ENCODE measurements at regions not wholly inside any gene's neighbourhood (a gene's known extent, or its start where the extent isn't known, plus 50 kb on each side); places are given as distances from the start of the nearest gene placed in this dataset.

GRCh38 chr18:2376707-2377106, 194.6 kb downstream of the METTL4 start:
- DNase-seq (ENCODE audit: low read depth): no peak
- no peak overlapping the region for H3K4me3 ChIP-seq (ENCODE audit: low read depth, low read length)
- no peak for TF ChIP-seq CTCF (conservative IDR thresholded peaks at IDR 0.05; ENCODE audit: low read depth, low read length)

- no peak overlapping the region for H3K4me3 ChIP-seq (ENCODE audit: low read depth, low read length)
- DNase-seq (ENCODE audit: low read depth): no peak
- TF ChIP-seq CTCF (conservative IDR thresholded peaks at IDR 0.05; ENCODE audit: low read depth, low read length): no peak
Observed at GRCh38 chr18:2380101-2380500, 191.2 kb downstream of the METTL4 start.

GRCh38 chr18:2381539-2381938, 189.8 kb downstream of the METTL4 start:
- no peak overlapping the region for H3K4me3 ChIP-seq (ENCODE audit: low read depth, low read length)
- no peak for DNase-seq (ENCODE audit: low read depth)
- no peak for TF ChIP-seq CTCF (conservative IDR thresholded peaks at IDR 0.05; ENCODE audit: low read depth, low read length)

- no peak for DNase-seq (ENCODE audit: low read depth)
- TF ChIP-seq CTCF (conservative IDR thresholded peaks at IDR 0.05; ENCODE audit: low read depth, low read length): no peak
- no peak overlapping the region for H3K4me3 ChIP-seq (ENCODE audit: low read depth, low read length)
Observed at GRCh38 chr18:2387588-2387987, 183.7 kb downstream of the METTL4 start.

GRCh38 chr18:2390158-2390557, 181.1 kb downstream of the METTL4 start:
- no peak for DNase-seq (ENCODE audit: low read depth)
- TF ChIP-seq CTCF (conservative IDR thresholded peaks at IDR 0.05; ENCODE audit: low read depth, low read length): no peak
- no peak overlapping the region for H3K4me3 ChIP-seq (ENCODE audit: low read depth, low read length)

- no peak for TF ChIP-seq CTCF (conservative IDR thresholded peaks at IDR 0.05; ENCODE audit: low read depth, low read length)
- H3K4me3 ChIP-seq (ENCODE audit: low read depth, low read length): no peak overlapping the region
Observed at GRCh38 chr18:2391470-2391869, 179.8 kb downstream of the METTL4 start.

GRCh38 chr18:2392446-2392845, 178.9 kb downstream of the METTL4 start:
- no peak overlapping the region for H3K4me3 ChIP-seq (ENCODE audit: low read depth, low read length)
- TF ChIP-seq CTCF (conservative IDR thresholded peaks at IDR 0.05; ENCODE audit: low read depth, low read length): no peak
- DNase-seq (ENCODE audit: low read depth): no peak

More at GRCh38 chr18:2391470-2391869, 179.8 kb downstream of the METTL4 start:
- no peak for DNase-seq (ENCODE audit: low read depth)

Measured in choroid plexus epithelial cell (primary cell).